B cell (primary cell): ENCODE measurements at regions not wholly inside any gene's neighbourhood (a gene's known extent, or its start where the extent isn't known, plus 50 kb on each side); places are given as distances from the start of the nearest gene placed in this dataset.

Experiments used
- EZH2 ChIP-seq: IDR thresholded peaks from 2 replicates; pipeline ENCODE4 v1.6.1; 2012; ENCODE audit warnings: borderline replicate concordance, low read depth, mild to moderate bottlenecking, moderate library complexity, low read length; ENCODE audit not compliant: insufficient read depth, poor library complexity, severe bottlenecking
- TF ChIP-seq, protein P1 (sequence below): fragments of 200-600 bp; IDR thresholded peaks from one replicate; pipeline ENCODE4 v1.8.0; 2022; ENCODE audit warnings: antibody characterized with exemption, mild to moderate bottlenecking

DNA sequence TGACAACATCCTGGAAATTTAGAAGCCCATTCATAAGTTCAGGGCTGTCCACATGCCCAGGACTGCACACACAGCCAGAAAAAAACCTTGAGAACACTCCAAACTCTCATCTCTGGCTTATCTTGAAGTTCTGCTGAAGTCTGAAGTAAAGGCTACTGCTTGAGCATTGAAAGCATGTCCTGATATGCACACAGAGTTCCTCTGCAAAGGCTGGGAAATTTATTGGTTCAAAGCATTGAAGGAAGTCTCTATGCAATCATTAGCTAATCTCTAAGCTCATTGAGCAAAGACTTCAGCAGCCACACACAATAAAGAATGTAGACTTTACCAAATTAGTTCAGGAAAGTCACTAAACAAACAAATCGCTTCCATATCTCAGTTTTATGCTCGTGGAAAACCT, 162.0 kb upstream of the STT3B start:
- TF ChIP-seq, protein P1, sequence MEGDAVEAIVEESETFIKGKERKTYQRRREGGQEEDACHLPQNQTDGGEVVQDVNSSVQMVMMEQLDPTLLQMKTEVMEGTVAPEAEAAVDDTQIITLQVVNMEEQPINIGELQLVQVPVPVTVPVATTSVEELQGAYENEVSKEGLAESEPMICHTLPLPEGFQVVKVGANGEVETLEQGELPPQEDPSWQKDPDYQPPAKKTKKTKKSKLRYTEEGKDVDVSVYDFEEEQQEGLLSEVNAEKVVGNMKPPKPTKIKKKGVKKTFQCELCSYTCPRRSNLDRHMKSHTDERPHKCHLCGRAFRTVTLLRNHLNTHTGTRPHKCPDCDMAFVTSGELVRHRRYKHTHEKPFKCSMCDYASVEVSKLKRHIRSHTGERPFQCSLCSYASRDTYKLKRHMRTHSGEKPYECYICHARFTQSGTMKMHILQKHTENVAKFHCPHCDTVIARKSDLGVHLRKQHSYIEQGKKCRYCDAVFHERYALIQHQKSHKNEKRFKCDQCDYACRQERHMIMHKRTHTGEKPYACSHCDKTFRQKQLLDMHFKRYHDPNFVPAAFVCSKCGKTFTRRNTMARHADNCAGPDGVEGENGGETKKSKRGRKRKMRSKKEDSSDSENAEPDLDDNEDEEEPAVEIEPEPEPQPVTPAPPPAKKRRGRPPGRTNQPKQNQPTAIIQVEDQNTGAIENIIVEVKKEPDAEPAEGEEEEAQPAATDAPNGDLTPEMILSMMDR, result no peak
- TF ChIP-seq EZH2, result no peak
